ENCODE measurements at regions not wholly inside any gene's neighbourhood (a gene's known extent, or its start where the extent isn't known, plus 50 kb on each side); places are given as distances from the start of the nearest gene placed in this dataset.

DNA sequence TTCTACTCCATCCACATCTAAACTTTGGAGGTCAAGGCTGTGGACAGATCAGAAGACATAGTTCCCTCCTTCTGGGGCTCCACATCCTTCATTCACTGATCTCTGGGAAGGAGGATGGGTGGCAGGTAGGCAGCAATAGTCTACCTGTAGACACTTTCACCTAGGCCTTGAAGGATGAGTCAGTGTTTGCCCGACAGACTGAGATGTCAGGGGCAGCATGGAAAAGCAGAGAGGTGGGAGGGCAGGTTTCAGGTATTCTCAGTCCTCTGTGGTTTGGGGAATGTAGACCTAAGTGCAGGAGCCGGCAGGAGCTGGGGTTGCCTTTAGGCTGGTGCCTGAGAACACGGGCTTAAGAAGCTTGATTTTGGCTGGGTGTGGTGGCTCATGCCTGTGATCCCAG, 171.9 kb upstream of the ZNF267 start:
- no peak for DNase-seq (ENCODE audit: extremely low spot score)
- POLR2A ChIA-PET, result interaction anchor here (1.6 kb wide), 1 partner anchor 11 kb away, joined by 8 read pairs; a partner anchor contains a TSS
- CTCF ChIA-PET, result interaction anchor here (0.9 to 1.7 kb wide), 4 partner anchors 10 to 167 kb away, joined by 3 to 5 read pairs (median 4); a partner anchor contains a TSS
- TF ChIP-seq, protein P1, sequence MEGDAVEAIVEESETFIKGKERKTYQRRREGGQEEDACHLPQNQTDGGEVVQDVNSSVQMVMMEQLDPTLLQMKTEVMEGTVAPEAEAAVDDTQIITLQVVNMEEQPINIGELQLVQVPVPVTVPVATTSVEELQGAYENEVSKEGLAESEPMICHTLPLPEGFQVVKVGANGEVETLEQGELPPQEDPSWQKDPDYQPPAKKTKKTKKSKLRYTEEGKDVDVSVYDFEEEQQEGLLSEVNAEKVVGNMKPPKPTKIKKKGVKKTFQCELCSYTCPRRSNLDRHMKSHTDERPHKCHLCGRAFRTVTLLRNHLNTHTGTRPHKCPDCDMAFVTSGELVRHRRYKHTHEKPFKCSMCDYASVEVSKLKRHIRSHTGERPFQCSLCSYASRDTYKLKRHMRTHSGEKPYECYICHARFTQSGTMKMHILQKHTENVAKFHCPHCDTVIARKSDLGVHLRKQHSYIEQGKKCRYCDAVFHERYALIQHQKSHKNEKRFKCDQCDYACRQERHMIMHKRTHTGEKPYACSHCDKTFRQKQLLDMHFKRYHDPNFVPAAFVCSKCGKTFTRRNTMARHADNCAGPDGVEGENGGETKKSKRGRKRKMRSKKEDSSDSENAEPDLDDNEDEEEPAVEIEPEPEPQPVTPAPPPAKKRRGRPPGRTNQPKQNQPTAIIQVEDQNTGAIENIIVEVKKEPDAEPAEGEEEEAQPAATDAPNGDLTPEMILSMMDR (IDR thresholded peaks at IDR 0.05; ENCODE audit: control extremely low read depth, extremely low read depth, low read depth, missing control alignments), result no peak

DNA sequence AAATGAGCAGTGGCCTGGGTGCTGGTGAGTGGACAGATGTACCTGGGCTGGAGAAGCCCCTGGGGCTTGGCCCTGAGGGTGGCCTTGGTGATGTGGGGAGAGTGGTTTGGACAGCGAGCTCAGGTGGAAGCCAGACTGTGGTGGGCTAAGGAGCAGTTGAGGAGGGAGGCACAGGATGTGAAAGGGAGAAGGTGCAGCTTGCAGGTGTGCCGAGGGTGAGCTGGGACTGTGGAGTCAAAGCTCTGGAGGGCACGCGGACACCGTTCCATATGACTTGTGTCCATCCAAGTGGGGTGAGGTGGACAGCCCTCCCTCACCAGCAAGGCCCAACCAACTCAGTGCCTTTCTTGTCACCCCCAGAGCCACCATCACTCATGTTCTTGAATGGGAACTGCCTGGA, 170.8 kb upstream of the ZNF267 start:
- ChIA-PET POLR2A (no interaction called here), CTCF (interaction anchor here (0.9 to 1.7 kb wide), 3 partner anchors 9 to 12 kb away, joined by 3 to 5 read pairs (median 5); a partner anchor contains a TSS)
- TF ChIP-seq, protein P1 (IDR thresholded peaks at IDR 0.05; ENCODE audit: control extremely low read depth, extremely low read depth, low read depth, missing control alignments), result no peak

DNA sequence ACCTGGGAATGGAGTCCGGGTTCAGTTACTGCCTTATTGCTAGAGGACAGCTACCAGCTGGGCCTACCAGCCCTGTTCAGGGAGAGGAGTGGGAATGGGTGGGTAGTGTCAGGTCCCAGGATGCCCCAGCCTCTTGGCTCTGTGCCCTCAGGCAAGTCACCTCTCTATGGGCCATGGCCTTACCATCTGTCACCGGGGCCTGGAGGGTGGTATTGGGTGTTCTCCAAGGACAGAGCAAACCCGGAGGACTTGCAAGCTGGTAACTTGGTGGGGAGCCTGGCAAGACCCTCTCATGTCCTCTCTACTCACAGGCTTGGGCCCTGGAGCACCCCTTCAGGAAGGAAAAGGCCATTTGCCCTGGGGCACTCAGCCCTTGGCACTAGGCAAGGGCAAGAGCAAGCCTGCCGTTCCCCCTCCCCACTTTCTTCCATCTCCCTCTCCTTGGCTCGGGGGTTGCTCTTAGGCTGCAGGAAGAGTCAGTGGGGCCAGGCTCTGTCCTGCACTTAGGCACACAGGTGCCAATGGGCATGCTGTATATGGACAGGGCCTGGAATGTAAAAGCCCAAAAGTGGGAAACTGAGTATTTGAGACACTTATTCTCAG, 170.0 kb upstream of the ZNF267 start:
- POLR2A ChIA-PET, result no interaction called here
- TF ChIP-seq, protein P1 (IDR thresholded peaks at IDR 0.05; ENCODE audit: control extremely low read depth, extremely low read depth, low read depth, missing control alignments), result no peak
- CTCF ChIA-PET, result interaction anchor here (1.5 kb wide), 2 partner anchors 9 to 165 kb away, joined by 4 read pairs; a partner anchor contains a TSS
- DNase-seq (ENCODE audit: extremely low spot score), result no peak

More for the DNA sequence above, 170.8 kb upstream of the ZNF267 start:
- no peak for DNase-seq (ENCODE audit: extremely low spot score)

DNA sequence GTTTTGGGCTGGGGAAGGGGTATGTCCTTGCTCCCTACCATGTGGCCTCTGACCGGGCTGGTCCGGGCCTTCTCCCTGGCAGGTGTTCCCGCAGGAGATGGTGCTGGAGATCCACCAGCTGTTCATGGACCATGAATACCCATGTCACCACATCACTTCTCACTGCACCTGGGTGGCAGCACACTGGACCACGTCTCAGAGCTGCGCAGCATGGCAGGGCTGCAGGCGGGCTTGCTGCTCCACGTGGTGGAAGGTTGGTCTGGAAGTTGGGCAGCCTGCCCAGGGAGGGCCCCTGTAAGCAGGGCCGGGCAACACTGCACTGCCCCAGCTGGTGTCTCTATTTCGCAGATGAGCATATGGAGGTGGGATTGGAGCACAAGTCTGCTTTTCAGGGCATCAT, 169.5 kb upstream of the ZNF267 start:
- POLR2A ChIA-PET, result interaction anchor here (0.6 to 1.1 kb wide), 2 partner anchors 9 to 677 kb away, joined by 4 read pairs; a partner anchor contains a TSS
- no peak for DNase-seq (ENCODE audit: extremely low spot score)
- TF ChIP-seq, protein P1 (IDR thresholded peaks at IDR 0.05; ENCODE audit: control extremely low read depth, extremely low read depth, low read depth, missing control alignments), result no peak
- CTCF ChIA-PET, result interaction anchor here (1.5 kb wide), 2 partner anchors 9 to 165 kb away, joined by 4 read pairs; a partner anchor contains a TSS

DNA sequence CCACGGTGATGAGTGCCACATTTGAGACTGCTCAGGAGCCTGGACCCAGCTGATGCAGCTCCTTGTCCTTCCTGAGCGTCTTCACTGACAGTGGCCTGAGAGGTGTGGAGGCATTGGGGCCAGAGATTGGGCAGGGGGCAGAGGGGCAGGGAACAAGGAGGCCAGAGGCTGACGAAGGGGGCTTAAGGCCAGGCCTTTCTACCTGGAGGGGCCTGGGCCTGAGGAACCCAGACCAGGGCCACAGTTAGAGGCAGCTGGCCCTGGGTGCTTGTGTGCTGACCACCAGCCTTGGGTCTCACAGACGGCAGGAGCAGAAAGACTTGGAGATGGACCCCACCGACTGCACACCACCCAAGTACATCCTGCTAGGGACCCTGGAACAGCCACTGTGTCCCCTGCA, 168.2 kb upstream of the ZNF267 start:
- TF ChIP-seq, protein P1 (IDR thresholded peaks at IDR 0.05; ENCODE audit: control extremely low read depth, extremely low read depth, low read depth, missing control alignments), result no peak
- POLR2A ChIA-PET, result no interaction called here
- CTCF ChIA-PET, result interaction anchor here (1.5 kb wide), 1 partner anchor 163 kb away, joined by 4 read pairs; no protein-coding TSS in a partner anchor
- no peak for DNase-seq (ENCODE audit: extremely low spot score)

DNA sequence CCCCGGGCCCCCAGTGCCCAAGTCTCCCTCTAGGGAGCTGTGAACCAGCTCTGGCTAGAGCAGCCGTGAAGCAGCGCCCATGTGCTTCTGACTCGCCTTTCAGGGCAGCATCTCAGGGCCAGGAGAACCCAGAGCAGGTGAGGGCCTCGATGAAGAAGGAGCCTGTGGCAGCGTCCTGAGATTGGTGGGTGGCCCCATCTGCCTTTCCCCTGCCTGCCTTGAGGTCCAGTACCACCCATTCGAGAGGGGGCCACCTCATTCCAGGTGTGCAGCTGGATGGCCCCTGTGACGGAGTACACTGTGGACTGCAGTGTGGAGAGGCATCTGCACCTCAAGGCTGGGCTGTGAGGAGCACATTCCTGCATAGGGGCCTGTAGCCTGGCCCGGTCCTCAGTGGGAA, 167.3 kb upstream of the ZNF267 start:
- DNase-seq (ENCODE audit: extremely low spot score), result no peak
- POLR2A ChIA-PET, result no interaction called here
- TF ChIP-seq, protein P1 (IDR thresholded peaks at IDR 0.05; ENCODE audit: control extremely low read depth, extremely low read depth, low read depth, missing control alignments), result no peak
- CTCF ChIA-PET, result no interaction called here
